C4-2B (cell line): ENCODE measurements at regions not wholly inside any gene's neighbourhood (a gene's known extent, or its start where the extent isn't known, plus 50 kb on each side); places are given as distances from the start of the nearest gene placed in this dataset.

Experiments
- H3K27ac ChIP-seq: fragments of 450-650 bp; 2 replicates; pipeline ENCODE4 v1.5.1; 2017
- CTCF ChIP-seq: fragments of 450-650 bp; conservative IDR thresholded peaks from 2 replicates; pipeline ENCODE4 v1.5.1; 2017; ENCODE audit warnings: mild to moderate bottlenecking
- ZFX ChIP-seq: fragments of 450-650 bp; IDR thresholded peaks from 2 replicates; pipeline ENCODE4 v1.6.1; 2017

DNA sequence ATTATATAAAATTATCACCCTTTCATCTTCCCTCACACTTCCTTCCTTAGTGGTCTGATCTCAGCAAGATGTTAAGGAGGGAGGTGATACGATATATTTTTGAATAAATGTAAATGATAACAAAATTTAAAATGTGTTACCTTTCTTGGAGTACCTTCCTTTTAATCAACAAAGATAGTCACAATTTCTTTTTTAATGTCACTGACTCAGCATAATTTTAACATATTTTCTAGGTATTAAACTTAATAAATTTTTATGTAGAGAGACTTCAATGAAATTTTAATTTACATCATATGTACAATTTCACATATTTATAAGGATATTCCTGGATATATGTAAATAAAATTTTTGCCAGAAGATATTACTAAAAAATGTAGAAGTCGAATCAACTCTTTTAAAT, 125.0 kb upstream of the FBN2 start:
- H3K27ac ChIP-seq = no peak overlapping the region
- no peak for TF ChIP-seq CTCF

DNA sequence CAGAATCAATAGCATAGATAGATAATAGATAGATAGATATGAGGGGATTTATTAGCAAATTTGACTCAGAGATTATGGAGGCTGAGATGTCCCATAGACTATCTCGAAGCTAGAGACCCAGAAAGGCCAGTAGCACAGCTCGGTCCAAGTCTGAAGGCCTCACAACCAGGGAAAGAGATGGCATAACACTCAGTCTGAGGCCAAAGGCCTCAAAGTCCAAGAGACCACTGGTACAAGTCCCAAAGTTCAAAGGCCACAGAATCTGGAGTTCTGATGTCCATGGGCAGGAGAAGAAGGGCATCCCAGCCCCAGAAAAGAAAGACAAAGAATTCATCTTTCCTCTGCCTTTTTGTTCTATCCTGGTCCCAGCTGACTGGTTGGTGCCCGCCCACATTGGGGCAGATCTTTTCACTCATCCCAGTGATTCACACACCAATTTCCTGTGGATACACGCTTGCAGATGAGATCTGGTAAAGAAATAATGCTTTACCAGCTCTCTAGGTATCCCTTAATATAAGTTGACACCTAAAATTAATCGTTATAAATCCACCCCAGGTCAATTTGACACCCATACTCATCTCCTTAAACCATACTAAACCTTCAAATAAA, 127.8 kb upstream of the FBN2 start:
- no peak for TF ChIP-seq CTCF
- TF ChIP-seq ZFX = no peak
- no peak overlapping the region for H3K27ac ChIP-seq

DNA sequence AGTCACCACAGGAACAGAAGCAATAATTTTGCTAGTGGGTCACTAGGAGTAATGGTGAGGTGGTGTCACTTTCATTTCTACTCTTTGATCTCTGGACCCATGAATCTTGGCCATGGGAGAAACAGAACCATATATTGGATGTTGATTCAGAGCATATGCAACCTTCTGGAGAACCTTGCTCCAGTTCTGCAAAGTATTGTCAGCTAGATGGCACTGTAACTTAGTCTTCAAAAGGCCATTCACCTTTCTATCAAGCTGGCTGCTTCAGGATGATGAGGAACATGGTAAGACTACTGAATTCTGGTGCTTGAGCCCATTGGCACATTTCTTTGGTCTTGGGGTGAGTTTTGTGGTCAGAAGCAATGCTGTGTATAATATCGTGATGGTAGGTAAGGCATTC, 129.1 kb upstream of the FBN2 start:
- TF ChIP-seq CTCF = peak; percentile 37
- TF ChIP-seq ZFX = no peak
- no peak overlapping the region for H3K27ac ChIP-seq

GRCh38 chr5:128667751-128668150, 129.7 kb upstream of the FBN2 start:
- H3K27ac ChIP-seq = no peak overlapping the region
- TF ChIP-seq ZFX (no peak), CTCF (no peak)

- H3K27ac ChIP-seq = no peak overlapping the region
- TF ChIP-seq CTCF (no peak), ZFX (no peak)
Measured at GRCh38 chr5:128668921-128669320, 130.9 kb upstream of the FBN2 start.

GRCh38 chr5:128669803-128670202, 131.8 kb upstream of the FBN2 start:
- TF ChIP-seq CTCF = no peak

GRCh38 chr5:128671943-128672342, 133.9 kb upstream of the FBN2 start:
- TF ChIP-seq CTCF (no peak), ZFX (no peak)
- no peak overlapping the region for H3K27ac ChIP-seq

More at GRCh38 chr5:128669803-128670202, 131.8 kb upstream of the FBN2 start:
- H3K27ac ChIP-seq = no peak overlapping the region
